ENCODE measurements at regions not wholly inside any gene's neighbourhood (a gene's known extent, or its start where the extent isn't known, plus 50 kb on each side); places are given as distances from the start of the nearest gene placed in this dataset.

DNA sequence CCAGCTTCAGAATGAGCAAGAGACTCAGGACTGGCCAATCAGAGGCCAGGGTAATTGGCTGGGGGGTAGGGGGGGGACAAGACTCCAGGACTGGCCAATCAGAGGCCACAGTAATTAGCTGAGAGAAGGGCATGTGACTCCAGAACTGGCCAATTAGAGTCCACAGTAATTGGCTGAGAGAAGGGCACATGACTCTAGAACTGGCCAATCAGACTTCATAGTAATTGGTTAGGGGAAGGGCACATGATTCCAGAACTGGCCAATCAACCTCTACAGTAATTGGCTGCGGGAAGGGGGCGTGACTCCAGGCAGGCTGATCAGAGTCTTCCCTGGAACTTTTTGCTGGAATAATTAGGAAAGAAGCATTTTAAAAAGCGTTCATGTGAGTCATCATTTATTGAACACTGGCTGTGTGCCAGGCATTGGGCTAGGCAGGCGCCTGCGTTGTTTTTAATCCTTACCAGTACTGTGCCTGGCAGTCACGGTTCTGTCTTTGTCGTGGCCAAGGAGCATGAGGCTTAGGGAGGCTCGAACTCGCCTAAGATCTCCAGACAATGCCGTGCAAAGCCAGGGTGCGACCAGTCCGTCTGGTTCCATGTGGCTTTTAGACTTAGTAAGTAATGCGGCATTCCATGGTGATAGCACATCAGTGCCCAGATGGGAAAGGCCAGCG, 508.1 kb downstream of the TBC1D22A start:
- TF ChIP-seq, protein P1, sequence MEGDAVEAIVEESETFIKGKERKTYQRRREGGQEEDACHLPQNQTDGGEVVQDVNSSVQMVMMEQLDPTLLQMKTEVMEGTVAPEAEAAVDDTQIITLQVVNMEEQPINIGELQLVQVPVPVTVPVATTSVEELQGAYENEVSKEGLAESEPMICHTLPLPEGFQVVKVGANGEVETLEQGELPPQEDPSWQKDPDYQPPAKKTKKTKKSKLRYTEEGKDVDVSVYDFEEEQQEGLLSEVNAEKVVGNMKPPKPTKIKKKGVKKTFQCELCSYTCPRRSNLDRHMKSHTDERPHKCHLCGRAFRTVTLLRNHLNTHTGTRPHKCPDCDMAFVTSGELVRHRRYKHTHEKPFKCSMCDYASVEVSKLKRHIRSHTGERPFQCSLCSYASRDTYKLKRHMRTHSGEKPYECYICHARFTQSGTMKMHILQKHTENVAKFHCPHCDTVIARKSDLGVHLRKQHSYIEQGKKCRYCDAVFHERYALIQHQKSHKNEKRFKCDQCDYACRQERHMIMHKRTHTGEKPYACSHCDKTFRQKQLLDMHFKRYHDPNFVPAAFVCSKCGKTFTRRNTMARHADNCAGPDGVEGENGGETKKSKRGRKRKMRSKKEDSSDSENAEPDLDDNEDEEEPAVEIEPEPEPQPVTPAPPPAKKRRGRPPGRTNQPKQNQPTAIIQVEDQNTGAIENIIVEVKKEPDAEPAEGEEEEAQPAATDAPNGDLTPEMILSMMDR (IDR thresholded peaks at IDR 0.05), result no peak
- no peak for TF ChIP-seq POLR2A (IDR thresholded peaks at IDR 0.05)
- TF ChIP-seq POLR2AphosphoS5 (IDR thresholded peaks at IDR 0.05), result no peak
- TF ChIP-seq EP300 (IDR thresholded peaks at IDR 0.05), result no peak
